Astrocyte (in vitro differentiated cells and primary cell): ENCODE measurements at regions not wholly inside any gene's neighbourhood (a gene's known extent, or its start where the extent isn't known, plus 50 kb on each side); places are given as distances from the start of the nearest gene placed in this dataset.

ENCODE experiments used
- DNase-seq: peaks from one replicate; pipeline ENCODE4 v3.0.0-alpha.2; 2010; ENCODE audit warnings: low read depth
- FAIRE-seq: peaks from 2 replicates; lab custom pipeline; 2011; peaks lifted over from hg19 to GRCh38; lab: Jason Lieb, UNC
- H2AFZ ChIP-seq: 2 replicates; pipeline ENCODE4 v1.6.0; 2012; ENCODE audit warnings: low read depth, low read length, inconsistent platforms
- H3K27ac ChIP-seq: 2 replicates; pipeline ENCODE4 v1.5.1; 2011; ENCODE audit warnings: low read depth, low read length, inconsistent platforms
- H3K27me3 ChIP-seq: 2 replicates; pipeline ENCODE4 v1.6.0; 2011; ENCODE audit warnings: low read length, inconsistent platforms; ENCODE audit not compliant: insufficient read depth
- H3K36me3 ChIP-seq: 2 replicates; pipeline ENCODE4 v1.5.1; 2011; ENCODE audit warnings: low read length, inconsistent platforms; ENCODE audit not compliant: insufficient read depth
- H3K4me1 ChIP-seq: 2 replicates; pipeline ENCODE4 v1.5.1; 2011; ENCODE audit warnings: low read length, inconsistent platforms; ENCODE audit not compliant: insufficient read depth
- H3K4me2 ChIP-seq: 2 replicates; pipeline ENCODE4 v1.6.0; 2012; ENCODE audit warnings: low read length, inconsistent platforms
- H3K4me3 ChIP-seq: 2 replicates; pipeline ENCODE4 v1.5.1; 2011; ENCODE audit warnings: low read depth, mild to moderate bottlenecking, low read length, inconsistent platforms; ENCODE audit not compliant: insufficient read depth
- H3K79me2 ChIP-seq: 2 replicates; pipeline ENCODE4 v1.6.0; 2012; ENCODE audit warnings: mild to moderate bottlenecking, low read length, inconsistent platforms; ENCODE audit not compliant: insufficient read depth
- H3K9ac ChIP-seq: 2 replicates; pipeline ENCODE4 v1.6.0; 2012; ENCODE audit warnings: mild to moderate bottlenecking, low read length, inconsistent platforms
- H3K9me3 ChIP-seq: 2 replicates; pipeline ENCODE4 v1.5.1; 2012; ENCODE audit warnings: low read depth, mild to moderate bottlenecking, low read length, inconsistent platforms; ENCODE audit not compliant: insufficient read depth
- H4K20me1 ChIP-seq: 2 replicates; pipeline ENCODE4 v1.6.0; 2012; ENCODE audit warnings: low read length, inconsistent platforms; ENCODE audit not compliant: insufficient read depth
- H3K27ac Mint-ChIP-seq: one replicate; pipeline ENCODE4 v1.8.0; 2021; ENCODE audit warnings: mild to moderate bottlenecking, mixed read lengths; ENCODE audit not compliant: unreplicated experiment
- H3K27me3 Mint-ChIP-seq: one replicate; pipeline ENCODE4 v1.8.0; 2021; ENCODE audit warnings: low read depth, mixed read lengths; ENCODE audit not compliant: unreplicated experiment
- H3K36me3 Mint-ChIP-seq: one replicate; pipeline ENCODE4 v1.8.0; 2021; ENCODE audit warnings: low read depth, mixed read lengths; ENCODE audit not compliant: unreplicated experiment
- H3K4me1 Mint-ChIP-seq: one replicate; pipeline ENCODE4 v1.8.0; 2021; ENCODE audit warnings: low read depth, mixed read lengths; ENCODE audit not compliant: unreplicated experiment
- H3K4me3 Mint-ChIP-seq: one replicate; pipeline ENCODE4 v1.8.0; 2021; ENCODE audit warnings: mild to moderate bottlenecking, moderate library complexity, mixed read lengths; ENCODE audit not compliant: unreplicated experiment
- H3K9me3 Mint-ChIP-seq: one replicate; pipeline ENCODE4 v1.8.0; 2021; ENCODE audit warnings: mild to moderate bottlenecking, mixed read lengths; ENCODE audit not compliant: unreplicated experiment
- CTCF ChIP-seq: IDR thresholded peaks from 2 replicates; pipeline ENCODE4 v1.5.1; 2011; ENCODE audit warnings: low read depth, mild to moderate bottlenecking, inconsistent platforms, low read length, moderate library complexity; ENCODE audit not compliant: insufficient read depth
- EZH2 ChIP-seq: IDR thresholded peaks from 2 replicates; pipeline ENCODE4 v1.6.1; 2012; ENCODE audit warnings: mild to moderate bottlenecking, low read length, inconsistent platforms; ENCODE audit not compliant: insufficient read depth

DNA sequence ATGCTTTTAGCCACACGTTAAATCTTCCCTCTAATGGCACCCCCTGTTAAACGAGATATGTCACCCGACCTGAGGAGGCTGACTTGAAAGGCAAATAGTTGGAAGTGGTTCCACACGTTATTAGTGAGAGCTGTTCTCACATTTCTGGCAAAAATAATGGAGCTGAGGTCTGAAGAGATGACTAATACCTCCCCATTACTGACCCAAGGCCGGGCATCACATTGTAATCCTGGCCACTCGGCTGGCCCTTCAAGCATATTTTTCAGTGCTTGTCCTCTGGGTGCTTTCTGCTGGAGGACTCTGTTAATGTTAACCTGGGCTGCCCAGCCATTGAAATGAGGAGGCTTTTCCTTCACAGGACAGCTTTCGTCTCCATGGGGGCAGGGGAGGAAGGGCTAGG, 260.0 kb upstream of the CADM1 start:
- Histone ChIP-seq H3K4me1 (peaks cover 8% of the 10 kb centered on the region), H3K9me3 (no peaks in the 10 kb centered on the region), H2AFZ (no peak overlapping the region), H3K9ac (no peak overlapping the region), H3K36me3 (no peaks in the 10 kb centered on the region), H3K4me2 (no peak overlapping the region), H3K4me3 (no peak overlapping the region), H3K79me2 (no peaks in the 10 kb centered on the region), H4K20me1 (no peaks in the 10 kb centered on the region), H3K27me3 (peaks cover 5% of the 10 kb centered on the region), H3K27ac (no peak overlapping the region)
- H3K27ac Mint-ChIP-seq, result no peak overlapping the region
- FAIRE-seq, result no peak
- peak; percentile 57 for DNase-seq
- H3K4me1 Mint-ChIP-seq, result peaks cover 19% of the 10 kb centered on the region
- H3K9me3 Mint-ChIP-seq, result peaks cover 2% of the 10 kb centered on the region
- H3K27me3 Mint-ChIP-seq, result peaks cover 10% of the 10 kb centered on the region
- TF ChIP-seq EZH2 (no peak), CTCF (no peak)
- H3K4me3 Mint-ChIP-seq, result no peak overlapping the region
- peaks cover 2% of the 10 kb centered on the region for H3K36me3 Mint-ChIP-seq

DNA sequence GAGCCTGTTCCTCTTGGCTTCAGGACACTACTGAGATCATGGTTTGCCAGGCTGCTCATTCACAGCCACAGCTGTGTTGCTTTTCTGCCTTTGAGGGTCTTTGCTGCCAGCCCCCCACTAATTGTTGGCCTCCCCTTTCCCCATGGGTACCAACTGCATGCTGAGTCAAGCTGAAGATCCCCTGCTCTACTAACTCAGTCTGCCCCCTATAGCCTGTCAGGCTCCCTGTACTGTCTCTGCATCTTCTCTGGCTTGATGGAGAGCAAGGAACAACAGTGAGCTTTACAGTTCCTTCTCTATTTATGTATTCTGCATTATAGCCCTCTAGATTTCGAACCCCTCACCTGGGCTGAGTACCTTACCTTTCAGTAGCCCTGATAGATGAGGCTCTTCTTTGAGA, 257.6 kb upstream of the CADM1 start:
- Histone ChIP-seq H2AFZ (no peak overlapping the region), H3K79me2 (no peaks in the 10 kb centered on the region), H3K9me3 (no peaks in the 10 kb centered on the region), H3K27ac (no peak overlapping the region), H3K4me2 (no peak overlapping the region), H3K4me3 (no peak overlapping the region), H3K27me3 (peaks cover 5% of the 10 kb centered on the region), H3K36me3 (no peaks in the 10 kb centered on the region), H3K4me1 (peaks cover 13% of the 10 kb centered on the region), H4K20me1 (no peaks in the 10 kb centered on the region), H3K9ac (no peak overlapping the region)
- Mint-ChIP-seq H3K36me3 (peaks cover 2% of the 10 kb centered on the region), H3K27ac (no peak overlapping the region), H3K4me3 (no peak overlapping the region), H3K27me3 (peaks cover 14% of the 10 kb centered on the region), H3K9me3 (peaks cover 2% of the 10 kb centered on the region), H3K4me1 (peaks cover 26% of the 10 kb centered on the region)
- FAIRE-seq (no peak), DNase-seq (no peak)
- TF ChIP-seq CTCF (no peak), EZH2 (no peak)

GRCh38 chr11:115761348-115761747, 257.1 kb upstream of the CADM1 start:
- H3K36me3 ChIP-seq, result no peaks in the 10 kb centered on the region
- no peak overlapping the region for H3K4me3 ChIP-seq
- peaks cover 15% of the 10 kb centered on the region for H3K4me1 ChIP-seq
- no peak overlapping the region for H2AFZ ChIP-seq
- Mint-ChIP-seq H3K4me3 (no peak overlapping the region), H3K9me3 (peaks cover 2% of the 10 kb centered on the region), H3K36me3 (peaks cover 4% of the 10 kb centered on the region), H3K27me3 (peaks cover 14% of the 10 kb centered on the region), H3K27ac (no peak overlapping the region), H3K4me1 (peaks cover 23% of the 10 kb centered on the region)
- peaks cover 5% of the 10 kb centered on the region for H3K27me3 ChIP-seq
- TF ChIP-seq EZH2 (no peak), CTCF (no peak)
- no peaks in the 10 kb centered on the region for H3K9me3 ChIP-seq
- H3K79me2 ChIP-seq, result no peaks in the 10 kb centered on the region
- no peak for FAIRE-seq
- no peak overlapping the region for H3K9ac ChIP-seq
- H3K4me2 ChIP-seq, result no peak overlapping the region
- no peak overlapping the region for H3K27ac ChIP-seq
- no peak for DNase-seq
- H4K20me1 ChIP-seq, result no peaks in the 10 kb centered on the region
